ENCODE measurements at regions not wholly inside any gene's neighbourhood (a gene's known extent, or its start where the extent isn't known, plus 50 kb on each side); places are given as distances from the start of the nearest gene placed in this dataset.

- Mint-ChIP-seq H3K4me3 (no peak overlapping the region), H3K27me3 (ENCODE audit: insufficient read depth) (no peaks in the 10 kb centered on the region), H3K9me3 (no peaks in the 10 kb centered on the region), H3K27ac (no peak overlapping the region), H3K36me3 (ENCODE audit: low read depth) (no peaks in the 10 kb centered on the region), H3K4me1 (no peaks in the 10 kb centered on the region)
- Histone ChIP-seq H3K27ac (ENCODE audit: low read depth, low read length) (no peak overlapping the region), H3K27me3 (ENCODE audit: control insufficient read depth, insufficient read depth, low read length, poor library complexity, severe bottlenecking) (no peaks in the 10 kb centered on the region), H3K4me1 (ENCODE audit: control insufficient read depth, insufficient read depth, low read length) (no peaks in the 10 kb centered on the region), H3K9ac (ENCODE audit: extremely low read depth, low read length, poor library complexity, severe bottlenecking) (no peak overlapping the region), H3K4me3 (ENCODE audit: low read length) (no peak overlapping the region), H3K9me3 (ENCODE audit: control insufficient read depth, low read length) (no peaks in the 10 kb centered on the region), H3K36me3 (ENCODE audit: control insufficient read depth, insufficient read depth, low read length) (no peaks in the 10 kb centered on the region)
- no peak for DNase-seq
- TF ChIP-seq, protein P1, sequence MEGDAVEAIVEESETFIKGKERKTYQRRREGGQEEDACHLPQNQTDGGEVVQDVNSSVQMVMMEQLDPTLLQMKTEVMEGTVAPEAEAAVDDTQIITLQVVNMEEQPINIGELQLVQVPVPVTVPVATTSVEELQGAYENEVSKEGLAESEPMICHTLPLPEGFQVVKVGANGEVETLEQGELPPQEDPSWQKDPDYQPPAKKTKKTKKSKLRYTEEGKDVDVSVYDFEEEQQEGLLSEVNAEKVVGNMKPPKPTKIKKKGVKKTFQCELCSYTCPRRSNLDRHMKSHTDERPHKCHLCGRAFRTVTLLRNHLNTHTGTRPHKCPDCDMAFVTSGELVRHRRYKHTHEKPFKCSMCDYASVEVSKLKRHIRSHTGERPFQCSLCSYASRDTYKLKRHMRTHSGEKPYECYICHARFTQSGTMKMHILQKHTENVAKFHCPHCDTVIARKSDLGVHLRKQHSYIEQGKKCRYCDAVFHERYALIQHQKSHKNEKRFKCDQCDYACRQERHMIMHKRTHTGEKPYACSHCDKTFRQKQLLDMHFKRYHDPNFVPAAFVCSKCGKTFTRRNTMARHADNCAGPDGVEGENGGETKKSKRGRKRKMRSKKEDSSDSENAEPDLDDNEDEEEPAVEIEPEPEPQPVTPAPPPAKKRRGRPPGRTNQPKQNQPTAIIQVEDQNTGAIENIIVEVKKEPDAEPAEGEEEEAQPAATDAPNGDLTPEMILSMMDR (conservative IDR thresholded peaks at IDR 0.05), result no peak
- WGBS, 2 experiments (ENCODE audit: insufficient coverage in 1 of 2, insufficient read length in 1 of 2), result 91 to 92% methylated on average over 3 to 5 of the region's 5 CpGs
Measured at GRCh38 chr4:14833053-14833452, 169.2 kb upstream of the CPEB2 start.

- no peaks in the 10 kb centered on the region for H3K36me3 ChIP-seq (ENCODE audit: control insufficient read depth, insufficient read depth, low read length)
- TF ChIP-seq, protein P1 (conservative IDR thresholded peaks at IDR 0.05), result no peak
- no peaks in the 10 kb centered on the region for H3K4me1 ChIP-seq (ENCODE audit: control insufficient read depth, insufficient read depth, low read length)
- no peak overlapping the region for H3K9ac ChIP-seq (ENCODE audit: extremely low read depth, low read length, poor library complexity, severe bottlenecking)
- H3K9me3 ChIP-seq (ENCODE audit: control insufficient read depth, low read length), result no peaks in the 10 kb centered on the region
- H3K27ac Mint-ChIP-seq, result no peak overlapping the region
- H3K27me3 ChIP-seq (ENCODE audit: control insufficient read depth, insufficient read depth, low read length, poor library complexity, severe bottlenecking), result no peaks in the 10 kb centered on the region
- WGBS, 2 experiments (ENCODE audit: insufficient coverage in 1 of 2, insufficient read length in 1 of 2), result 80 to 85% methylated on average over 1 of the region's 1 CpG
- H3K27ac ChIP-seq (ENCODE audit: low read depth, low read length), result no peak overlapping the region
- H3K4me1 Mint-ChIP-seq, result no peaks in the 10 kb centered on the region
- H3K4me3 Mint-ChIP-seq, result no peak overlapping the region
- H3K27me3 Mint-ChIP-seq (ENCODE audit: insufficient read depth), result no peaks in the 10 kb centered on the region
- H3K9me3 Mint-ChIP-seq, result peaks cover 7% of the 10 kb centered on the region
- no peak overlapping the region for H3K4me3 ChIP-seq (ENCODE audit: low read length)
- H3K36me3 Mint-ChIP-seq (ENCODE audit: low read depth), result no peaks in the 10 kb centered on the region
- no peak for DNase-seq
Measured at GRCh38 chr4:14834382-14834781, 167.9 kb upstream of the CPEB2 start.

DNA sequence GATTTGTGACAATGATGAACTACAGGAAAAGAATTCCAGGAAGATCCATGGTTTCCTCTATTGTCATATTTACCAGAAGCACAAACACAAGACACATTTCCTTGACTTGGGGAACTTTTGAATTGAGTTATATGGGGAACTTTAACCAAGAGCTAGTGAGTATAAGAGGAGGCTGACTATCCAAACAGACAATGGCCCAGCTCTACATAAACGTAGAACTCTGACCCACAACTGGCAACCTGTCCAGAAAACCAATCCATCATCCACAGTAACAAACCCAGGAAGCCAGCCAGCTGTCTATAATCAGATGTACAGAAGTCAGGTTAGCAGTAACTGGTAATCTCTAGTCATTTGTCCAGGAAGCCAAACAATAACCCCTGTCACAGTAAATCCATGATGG is 167.0 kb upstream of the CPEB2 start:
- Mint-ChIP-seq H3K4me1 (no peaks in the 10 kb centered on the region), H3K27ac (no peak overlapping the region), H3K9me3 (peaks cover 10% of the 10 kb centered on the region), H3K4me3 (no peak overlapping the region), H3K27me3 (ENCODE audit: insufficient read depth) (no peaks in the 10 kb centered on the region), H3K36me3 (ENCODE audit: low read depth) (no peaks in the 10 kb centered on the region)
- no peaks in the 10 kb centered on the region for H3K4me1 ChIP-seq (ENCODE audit: control insufficient read depth, insufficient read depth, low read length)
- WGBS, 2 experiments (ENCODE audit: insufficient coverage in 1 of 2, insufficient read length in 1 of 2), result 86% methylated on average over 1 of the region's 1 CpG; no CpG with 5 or more reads in 1 of the 2 experiments
- H3K36me3 ChIP-seq (ENCODE audit: control insufficient read depth, insufficient read depth, low read length), result no peaks in the 10 kb centered on the region
- TF ChIP-seq, protein P1 (conservative IDR thresholded peaks at IDR 0.05), result no peak
- no peaks in the 10 kb centered on the region for H3K27me3 ChIP-seq (ENCODE audit: control insufficient read depth, insufficient read depth, low read length, poor library complexity, severe bottlenecking)
- H3K4me3 ChIP-seq (ENCODE audit: low read length), result no peak overlapping the region
- H3K27ac ChIP-seq (ENCODE audit: low read depth, low read length), result no peak overlapping the region
- H3K9me3 ChIP-seq (ENCODE audit: control insufficient read depth, low read length), result no peaks in the 10 kb centered on the region
- H3K9ac ChIP-seq (ENCODE audit: extremely low read depth, low read length, poor library complexity, severe bottlenecking), result no peak overlapping the region
- no peak for DNase-seq
